Chondrocyte (in vitro differentiated cells): ENCODE measurements at regions not wholly inside any gene's neighbourhood (a gene's known extent, or its start where the extent isn't known, plus 50 kb on each side); places are given as distances from the start of the nearest gene placed in this dataset.

Experiments
- DNase-seq: peaks from one replicate; pipeline ENCODE4 v3.0.0; 2021; ENCODE audit warnings: mixed read lengths, low spot score
- H3K27ac Mint-ChIP-seq: one replicate; pipeline ENCODE4 v1.8.0; 2021; ENCODE audit warnings: mild to moderate bottlenecking, moderate library complexity, mixed read lengths; ENCODE audit not compliant: unreplicated experiment
- H3K27me3 Mint-ChIP-seq: 2 replicates; pipeline ENCODE4 v1.8.0; 2021; ENCODE audit warnings: low read depth, mixed read lengths
- H3K36me3 Mint-ChIP-seq: 2 replicates; pipeline ENCODE4 v1.8.0; 2021; ENCODE audit warnings: low read depth, mixed read lengths
- H3K4me1 Mint-ChIP-seq: 2 replicates; pipeline ENCODE4 v1.8.0; 2021; ENCODE audit warnings: low read depth, mild to moderate bottlenecking, mixed read lengths
- H3K4me3 Mint-ChIP-seq: one replicate; pipeline ENCODE4 v1.8.0; 2021; ENCODE audit warnings: mild to moderate bottlenecking, moderate library complexity, mixed read lengths; ENCODE audit not compliant: unreplicated experiment
- H3K9me3 Mint-ChIP-seq: 2 replicates; pipeline ENCODE4 v1.8.0; 2021; ENCODE audit warnings: low read depth, mixed read lengths
- TF ChIP-seq, protein P1 (sequence below): fragments of 200-600 bp; sonication (generic); IDR thresholded peaks from 2 replicates; pipeline ENCODE4 v1.5.0; 2021; ENCODE audit warnings: antibody characterized with exemption, mild to moderate bottlenecking, moderate library complexity

DNA sequence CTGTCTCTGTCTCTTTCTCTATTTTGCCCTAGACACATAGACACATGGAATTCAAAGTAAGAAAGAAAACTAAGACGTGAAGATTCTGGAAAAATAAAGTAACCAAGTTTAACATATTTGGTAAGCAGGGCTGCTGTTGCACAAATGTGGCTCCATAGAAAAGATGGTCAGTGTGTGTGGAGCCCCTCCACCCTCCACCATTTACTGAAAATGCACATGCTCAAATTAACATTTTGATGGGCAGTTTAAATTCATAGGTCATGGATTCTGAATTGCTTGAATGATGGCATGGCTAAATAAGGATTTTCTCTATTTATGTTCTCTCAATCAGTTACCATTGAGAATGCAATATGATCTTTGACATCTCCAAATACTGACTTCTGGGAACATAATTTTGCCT lies 165.5 kb upstream of the CHRM2 start:
- H3K9me3 Mint-ChIP-seq, result no peaks in the 10 kb centered on the region
- no peaks in the 10 kb centered on the region for H3K4me1 Mint-ChIP-seq
- H3K27me3 Mint-ChIP-seq, result peaks cover 5% of the 10 kb centered on the region
- no peak overlapping the region for H3K4me3 Mint-ChIP-seq
- DNase-seq, result no peak
- no peaks in the 10 kb centered on the region for H3K36me3 Mint-ChIP-seq
- H3K27ac Mint-ChIP-seq, result no peak overlapping the region
- TF ChIP-seq, protein P1, sequence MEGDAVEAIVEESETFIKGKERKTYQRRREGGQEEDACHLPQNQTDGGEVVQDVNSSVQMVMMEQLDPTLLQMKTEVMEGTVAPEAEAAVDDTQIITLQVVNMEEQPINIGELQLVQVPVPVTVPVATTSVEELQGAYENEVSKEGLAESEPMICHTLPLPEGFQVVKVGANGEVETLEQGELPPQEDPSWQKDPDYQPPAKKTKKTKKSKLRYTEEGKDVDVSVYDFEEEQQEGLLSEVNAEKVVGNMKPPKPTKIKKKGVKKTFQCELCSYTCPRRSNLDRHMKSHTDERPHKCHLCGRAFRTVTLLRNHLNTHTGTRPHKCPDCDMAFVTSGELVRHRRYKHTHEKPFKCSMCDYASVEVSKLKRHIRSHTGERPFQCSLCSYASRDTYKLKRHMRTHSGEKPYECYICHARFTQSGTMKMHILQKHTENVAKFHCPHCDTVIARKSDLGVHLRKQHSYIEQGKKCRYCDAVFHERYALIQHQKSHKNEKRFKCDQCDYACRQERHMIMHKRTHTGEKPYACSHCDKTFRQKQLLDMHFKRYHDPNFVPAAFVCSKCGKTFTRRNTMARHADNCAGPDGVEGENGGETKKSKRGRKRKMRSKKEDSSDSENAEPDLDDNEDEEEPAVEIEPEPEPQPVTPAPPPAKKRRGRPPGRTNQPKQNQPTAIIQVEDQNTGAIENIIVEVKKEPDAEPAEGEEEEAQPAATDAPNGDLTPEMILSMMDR, result no peak

DNA sequence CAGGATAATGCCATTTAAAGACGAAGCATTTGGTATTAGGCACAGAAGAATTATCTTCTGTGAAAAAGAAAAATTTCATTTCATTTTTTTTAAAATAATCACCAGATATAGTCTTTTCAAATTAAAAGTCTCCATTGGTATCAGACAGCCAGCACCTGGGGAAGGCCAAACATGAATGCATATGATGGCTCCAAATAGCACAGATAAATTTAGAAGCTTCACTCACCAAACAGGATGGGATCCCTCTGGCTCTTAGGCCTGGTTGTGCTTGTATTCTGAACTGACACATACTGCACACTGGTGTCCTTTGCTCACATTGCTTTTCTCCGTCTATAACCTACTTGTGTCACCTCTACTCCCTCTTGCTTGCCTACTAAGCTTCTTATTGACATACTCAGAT lies 169.5 kb upstream of the CHRM2 start:
- Mint-ChIP-seq H3K4me3 (no peak overlapping the region), H3K27me3 (peaks cover 2% of the 10 kb centered on the region), H3K36me3 (no peaks in the 10 kb centered on the region), H3K4me1 (no peaks in the 10 kb centered on the region), H3K27ac (no peak overlapping the region), H3K9me3 (no peaks in the 10 kb centered on the region)
- TF ChIP-seq, protein P1, result no peak
- DNase-seq, result no peak

DNA sequence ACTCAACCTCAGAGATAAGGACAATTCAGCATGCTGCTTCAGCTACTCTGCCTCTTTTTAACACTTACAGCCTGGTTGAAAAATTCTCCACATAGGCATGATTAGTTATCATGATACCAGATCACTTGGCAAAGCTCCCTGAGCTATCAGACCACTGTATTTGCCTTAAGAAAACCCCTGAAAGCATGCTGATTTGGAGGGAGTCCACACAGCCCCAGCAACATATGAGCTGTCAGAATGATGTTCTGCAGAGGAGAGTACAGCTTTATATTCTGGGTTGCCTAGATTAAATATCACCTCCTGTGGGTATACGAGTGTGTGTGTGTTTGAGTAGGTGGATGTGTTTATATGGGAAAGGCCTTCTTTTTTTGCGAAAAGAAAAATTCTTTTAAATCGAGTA lies 170.2 kb upstream of the CHRM2 start:
- Mint-ChIP-seq H3K27me3 (peaks cover 1% of the 10 kb centered on the region), H3K36me3 (no peaks in the 10 kb centered on the region), H3K4me3 (no peak overlapping the region), H3K4me1 (no peaks in the 10 kb centered on the region), H3K9me3 (no peaks in the 10 kb centered on the region), H3K27ac (no peak overlapping the region)
- TF ChIP-seq, protein P1, result no peak
- DNase-seq, result no peak

DNA sequence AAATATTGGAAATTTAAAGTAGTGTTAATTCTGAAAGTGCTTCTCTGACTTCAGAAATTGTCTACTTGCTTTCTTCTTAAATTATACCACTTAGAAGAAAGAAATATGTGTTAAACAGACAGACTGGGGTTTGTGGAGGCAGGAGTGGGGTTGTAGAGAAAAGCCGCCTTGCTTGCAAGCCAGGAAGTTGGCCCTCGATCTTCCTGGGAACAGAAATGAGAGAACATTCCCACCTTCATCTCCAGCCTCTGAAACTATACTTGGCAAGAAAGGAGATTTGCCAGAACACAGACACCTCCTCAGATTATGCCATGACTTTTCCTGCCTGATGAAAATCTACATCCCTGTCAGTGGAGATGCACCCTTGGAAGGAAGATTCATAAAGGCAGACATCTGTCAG lies 171.2 kb upstream of the CHRM2 start:
- DNase-seq, result no peak
- H3K36me3 Mint-ChIP-seq, result no peaks in the 10 kb centered on the region
- H3K4me3 Mint-ChIP-seq, result no peak overlapping the region
- H3K27me3 Mint-ChIP-seq, result peaks cover 1% of the 10 kb centered on the region
- H3K27ac Mint-ChIP-seq, result no peak overlapping the region
- H3K9me3 Mint-ChIP-seq, result no peaks in the 10 kb centered on the region
- H3K4me1 Mint-ChIP-seq, result no peaks in the 10 kb centered on the region
- TF ChIP-seq, protein P1, result no peak

DNA sequence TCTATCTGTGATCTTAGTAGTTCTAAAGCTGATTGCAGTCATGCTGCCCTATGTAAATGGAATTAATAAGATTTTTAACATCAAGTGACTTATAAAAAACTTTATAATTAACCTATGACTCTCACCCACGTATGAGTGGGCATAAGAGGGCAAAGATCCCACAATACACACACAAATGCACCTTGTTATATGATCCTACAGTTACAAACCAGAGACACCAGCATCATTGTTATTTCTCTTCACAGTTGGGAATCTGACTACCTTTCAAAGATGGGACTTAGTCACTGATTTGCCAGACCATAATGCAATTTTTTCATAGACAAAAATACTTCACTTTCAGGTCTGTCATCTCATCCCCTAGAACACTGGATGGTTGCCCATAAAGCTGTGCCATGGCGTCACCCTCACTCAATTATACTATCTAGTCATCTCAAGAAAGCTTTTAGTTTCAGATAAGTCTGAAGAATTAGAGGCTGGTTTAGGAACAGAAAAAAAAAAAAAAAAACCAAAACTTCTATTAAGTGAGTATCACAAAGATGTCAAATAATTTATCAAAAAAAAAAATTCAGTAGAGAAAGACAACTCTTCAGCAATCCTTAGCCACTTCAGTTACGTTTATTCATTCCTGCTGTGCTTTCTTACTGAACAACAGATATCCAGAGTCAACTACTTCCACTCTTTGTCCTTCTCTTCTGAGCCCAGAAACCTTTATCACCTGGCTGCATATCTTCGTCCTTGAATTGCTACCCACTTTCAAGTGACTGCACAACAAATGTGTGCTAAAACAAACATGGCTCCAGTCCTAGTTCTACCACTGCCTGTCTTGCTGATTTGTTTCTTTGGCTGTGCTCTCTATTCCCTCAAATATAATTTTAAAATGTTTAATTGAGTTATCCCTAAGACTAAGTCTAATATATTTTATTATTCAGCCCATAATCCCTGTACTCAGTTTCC lies 175.0 kb upstream of the CHRM2 start:
- Mint-ChIP-seq H3K9me3 (no peaks in the 10 kb centered on the region), H3K4me3 (no peak overlapping the region), H3K27ac (no peak overlapping the region), H3K36me3 (no peaks in the 10 kb centered on the region), H3K4me1 (no peaks in the 10 kb centered on the region), H3K27me3 (peaks cover 2% of the 10 kb centered on the region)
- TF ChIP-seq, protein P1, result no peak
- DNase-seq, result no peak
